ENCODE measurements at regions not wholly inside any gene's neighbourhood (a gene's known extent, or its start where the extent isn't known, plus 50 kb on each side); places are given as distances from the start of the nearest gene placed in this dataset.
A peak's percentile ranks its signal among the peaks of the same experiment; 100 is the strongest.

- Mint-ChIP-seq H3K36me3 (ENCODE audit: low read depth, unreplicated experiment) (no peaks in the 10 kb centered on the region), H3K9me3 (ENCODE audit: unreplicated experiment) (no peaks in the 10 kb centered on the region), H3K4me1 (ENCODE audit: low read depth, unreplicated experiment) (peaks cover 21% of the 10 kb centered on the region), H3K4me3 (ENCODE audit: unreplicated experiment) (no peak overlapping the region), H3K27ac (ENCODE audit: unreplicated experiment) (peak overlapping the region; percentile 53), H3K27me3 (ENCODE audit: low read depth, unreplicated experiment) (peaks cover 5% of the 10 kb centered on the region)
- Histone ChIP-seq H3K4me2 (ENCODE audit: low read length) (no peak overlapping the region), H3K4me3 (ENCODE audit: insufficient read depth, low read depth, low read length) (no peak overlapping the region), H3K27ac (ENCODE audit: low read depth, low read length) (no peak overlapping the region), H2AFZ (ENCODE audit: low read depth, low read length) (peak overlapping the region; percentile 57), H3K79me2 (ENCODE audit: insufficient read depth, low read length) (no peaks in the 10 kb centered on the region), H3K36me3 (ENCODE audit: insufficient read depth, low read length) (no peaks in the 10 kb centered on the region), H3K4me1 (ENCODE audit: insufficient read depth, low read length) (peaks cover 16% of the 10 kb centered on the region), H3K27me3 (ENCODE audit: insufficient read depth, low read length) (no peaks in the 10 kb centered on the region), H3K9ac (ENCODE audit: low read length) (no peak overlapping the region), H3K9me3 (ENCODE audit: insufficient read depth, low read depth, low read length) (no peaks in the 10 kb centered on the region), H4K20me1 (ENCODE audit: insufficient read depth, low read length) (no peaks in the 10 kb centered on the region)
- FAIRE-seq (no peak), DNase-seq (ENCODE audit: low read depth) (peak; percentile 32)
- TF ChIP-seq CTCF (IDR thresholded peaks at IDR 0.05; ENCODE audit: insufficient read depth, low read depth, low read length) (no peak), EZH2 (IDR thresholded peaks at IDR 0.05; ENCODE audit: insufficient read depth, low read length) (no peak)
These were observed 176.7 kb upstream of the PKDCC start for GRCh38 chr2:41871080-41871479.

- Histone ChIP-seq H2AFZ (ENCODE audit: low read depth, low read length) (no peak overlapping the region), H3K79me2 (ENCODE audit: insufficient read depth, low read length) (no peaks in the 10 kb centered on the region), H3K36me3 (ENCODE audit: insufficient read depth, low read length) (no peaks in the 10 kb centered on the region), H3K9me3 (ENCODE audit: insufficient read depth, low read depth, low read length) (no peaks in the 10 kb centered on the region), H3K27ac (ENCODE audit: low read depth, low read length) (no peak overlapping the region), H3K4me3 (ENCODE audit: insufficient read depth, low read depth, low read length) (no peak overlapping the region), H3K27me3 (ENCODE audit: insufficient read depth, low read length) (no peaks in the 10 kb centered on the region), H3K9ac (ENCODE audit: low read length) (no peak overlapping the region), H3K4me2 (ENCODE audit: low read length) (peak overlapping the region; percentile 25), H3K4me1 (ENCODE audit: insufficient read depth, low read length) (peaks cover 16% of the 10 kb centered on the region), H4K20me1 (ENCODE audit: insufficient read depth, low read length) (no peaks in the 10 kb centered on the region)
- TF ChIP-seq CTCF (IDR thresholded peaks at IDR 0.05; ENCODE audit: insufficient read depth, low read depth, low read length) (no peak), EZH2 (IDR thresholded peaks at IDR 0.05; ENCODE audit: insufficient read depth, low read length) (no peak)
- FAIRE-seq (no peak), DNase-seq (ENCODE audit: low read depth) (peak; percentile 62)
- Mint-ChIP-seq H3K27ac (ENCODE audit: unreplicated experiment) (peak overlapping the region; percentile 67), H3K36me3 (ENCODE audit: low read depth, unreplicated experiment) (no peaks in the 10 kb centered on the region), H3K9me3 (ENCODE audit: unreplicated experiment) (no peaks in the 10 kb centered on the region), H3K4me3 (ENCODE audit: unreplicated experiment) (no peak overlapping the region), H3K4me1 (ENCODE audit: low read depth, unreplicated experiment) (peaks cover 16% of the 10 kb centered on the region), H3K27me3 (ENCODE audit: low read depth, unreplicated experiment) (peaks cover 3% of the 10 kb centered on the region)
These were observed 175.2 kb upstream of the PKDCC start for GRCh38 chr2:41872646-41873045.

GRCh38 chr2:41873102-41874031 is 174.5 kb upstream of the PKDCC start:
- Histone ChIP-seq H3K4me2 (ENCODE audit: low read length) (no peak overlapping the region), H2AFZ (ENCODE audit: low read depth, low read length) (no peak overlapping the region), H4K20me1 (ENCODE audit: insufficient read depth, low read length) (no peaks in the 10 kb centered on the region), H3K9me3 (ENCODE audit: insufficient read depth, low read depth, low read length) (no peaks in the 10 kb centered on the region), H3K36me3 (ENCODE audit: insufficient read depth, low read length) (no peaks in the 10 kb centered on the region), H3K4me3 (ENCODE audit: insufficient read depth, low read depth, low read length) (no peak overlapping the region), H3K4me1 (ENCODE audit: insufficient read depth, low read length) (peaks cover 16% of the 10 kb centered on the region), H3K79me2 (ENCODE audit: insufficient read depth, low read length) (no peaks in the 10 kb centered on the region), H3K27me3 (ENCODE audit: insufficient read depth, low read length) (no peaks in the 10 kb centered on the region), H3K27ac (ENCODE audit: low read depth, low read length) (no peak overlapping the region), H3K9ac (ENCODE audit: low read length) (no peak overlapping the region)
- Mint-ChIP-seq H3K9me3 (ENCODE audit: unreplicated experiment) (no peaks in the 10 kb centered on the region), H3K27ac (ENCODE audit: unreplicated experiment) (peak overlapping the region; percentile 67), H3K4me1 (ENCODE audit: low read depth, unreplicated experiment) (peaks cover 16% of the 10 kb centered on the region), H3K36me3 (ENCODE audit: low read depth, unreplicated experiment) (no peaks in the 10 kb centered on the region), H3K27me3 (ENCODE audit: low read depth, unreplicated experiment) (peaks cover 3% of the 10 kb centered on the region), H3K4me3 (ENCODE audit: unreplicated experiment) (no peak overlapping the region)
- DNase-seq (ENCODE audit: low read depth) (no peak), FAIRE-seq (no peak)
- no peak for TF ChIP-seq EZH2 (IDR thresholded peaks at IDR 0.05; ENCODE audit: insufficient read depth, low read length)
- TF ChIP-seq CTCF (IDR thresholded peaks at IDR 0.05; ENCODE audit: insufficient read depth, low read depth, low read length) = no peak

Data from astrocyte (in vitro differentiated cells and primary cell).